ENCODE measurements at regions not wholly inside any gene's neighbourhood (a gene's known extent, or its start where the extent isn't known, plus 50 kb on each side); places are given as distances from the start of the nearest gene placed in this dataset.
A peak's percentile ranks its signal among the peaks of the same experiment; 100 is the strongest.

DNA sequence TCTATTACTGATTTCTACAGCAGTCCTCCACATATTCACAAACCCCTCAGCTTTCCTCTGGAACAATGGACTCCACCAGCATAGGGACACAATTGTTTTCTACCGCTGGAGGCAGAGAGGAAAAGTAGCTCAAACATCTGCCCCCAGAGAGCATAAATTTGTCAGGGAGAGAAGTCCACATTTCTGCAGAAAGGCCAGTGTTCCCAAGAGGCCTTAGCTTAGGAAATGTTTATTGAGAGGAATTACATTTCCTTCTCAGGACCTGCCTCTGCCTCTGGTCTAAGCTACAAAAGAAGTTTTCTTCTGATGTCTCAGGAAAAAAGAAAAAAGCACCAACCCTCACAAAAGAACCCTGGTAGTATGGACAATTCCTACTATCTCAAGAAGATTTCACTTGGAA lies 217.8 kb upstream of the BMP4 start:
- no peaks in the 10 kb centered on the region for H3K4me1 ChIP-seq (replicated peaks)
- WGBS, result 75% methylated on average over 1 of the region's 1 CpG
- no peaks in the 10 kb centered on the region for H3K9me3 ChIP-seq
- H3K27ac ChIP-seq, result no peak overlapping the region
- no peak overlapping the region for H3K4me3 ChIP-seq
- no peak for TF ChIP-seq POLR2A (IDR thresholded peaks at IDR 0.05)
- TF ChIP-seq, protein P1, sequence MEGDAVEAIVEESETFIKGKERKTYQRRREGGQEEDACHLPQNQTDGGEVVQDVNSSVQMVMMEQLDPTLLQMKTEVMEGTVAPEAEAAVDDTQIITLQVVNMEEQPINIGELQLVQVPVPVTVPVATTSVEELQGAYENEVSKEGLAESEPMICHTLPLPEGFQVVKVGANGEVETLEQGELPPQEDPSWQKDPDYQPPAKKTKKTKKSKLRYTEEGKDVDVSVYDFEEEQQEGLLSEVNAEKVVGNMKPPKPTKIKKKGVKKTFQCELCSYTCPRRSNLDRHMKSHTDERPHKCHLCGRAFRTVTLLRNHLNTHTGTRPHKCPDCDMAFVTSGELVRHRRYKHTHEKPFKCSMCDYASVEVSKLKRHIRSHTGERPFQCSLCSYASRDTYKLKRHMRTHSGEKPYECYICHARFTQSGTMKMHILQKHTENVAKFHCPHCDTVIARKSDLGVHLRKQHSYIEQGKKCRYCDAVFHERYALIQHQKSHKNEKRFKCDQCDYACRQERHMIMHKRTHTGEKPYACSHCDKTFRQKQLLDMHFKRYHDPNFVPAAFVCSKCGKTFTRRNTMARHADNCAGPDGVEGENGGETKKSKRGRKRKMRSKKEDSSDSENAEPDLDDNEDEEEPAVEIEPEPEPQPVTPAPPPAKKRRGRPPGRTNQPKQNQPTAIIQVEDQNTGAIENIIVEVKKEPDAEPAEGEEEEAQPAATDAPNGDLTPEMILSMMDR (IDR thresholded peaks at IDR 0.05), result no peak
- TF ChIP-seq POLR2AphosphoS5 (IDR thresholded peaks at IDR 0.05), result no peak
- intact Hi-C loops (cut with DNase I), result loop anchor here (2.0 to 10.0 kb wide), 3 partner anchors 218 to 880 kb away; partner anchors contain the start of gene BMP4
- H3K36me3 ChIP-seq, result no peaks in the 10 kb centered on the region
- DNase-seq (ENCODE audit: low spot score), result no peak
- H3K27me3 ChIP-seq (replicated peaks; ENCODE audit: insufficient read depth), result no peaks in the 10 kb centered on the region

DNA sequence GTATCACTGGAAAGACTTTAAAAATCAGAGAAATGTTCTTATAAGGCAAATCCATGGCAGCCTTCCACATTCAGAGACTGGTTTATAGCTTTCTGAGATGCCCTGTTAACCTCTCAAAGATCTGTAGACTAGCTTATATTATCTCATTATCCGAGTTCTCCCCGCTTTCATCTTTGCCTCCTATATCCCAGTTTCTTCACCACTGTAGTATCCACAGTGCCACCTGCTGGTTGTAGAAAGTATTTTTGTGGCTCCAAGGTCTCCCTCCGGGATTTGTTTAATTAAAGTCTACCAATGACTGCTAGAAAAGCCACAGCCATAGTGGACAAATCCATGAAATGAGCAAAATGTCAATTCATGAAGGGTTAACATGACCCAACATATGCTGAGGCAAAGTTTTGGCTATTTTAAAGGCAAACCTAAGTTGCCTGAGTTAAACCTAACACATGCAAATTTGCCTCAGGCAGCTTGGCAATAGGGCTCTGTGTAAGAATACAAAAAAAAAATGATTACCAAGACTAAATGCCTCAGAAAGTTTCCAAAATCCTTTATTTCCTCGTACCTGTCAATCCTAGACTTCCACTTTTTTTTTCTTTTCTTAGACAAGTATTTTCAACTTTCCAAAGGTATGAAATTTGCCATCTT lies 218.8 kb upstream of the BMP4 start:
- Histone ChIP-seq H3K27ac (no peak overlapping the region), H3K4me1 (replicated peaks) (no peaks in the 10 kb centered on the region), H3K27me3 (replicated peaks; ENCODE audit: insufficient read depth) (no peaks in the 10 kb centered on the region), H3K9me3 (no peaks in the 10 kb centered on the region), H3K36me3 (no peaks in the 10 kb centered on the region), H3K4me3 (no peak overlapping the region)
- intact Hi-C loops (cut with DNase I), result loop anchor here (2.0 to 10.0 kb wide), 4 partner anchors 162 to 881 kb away; partner anchors contain the start of gene BMP4
- DNase-seq (ENCODE audit: low spot score), result peak; percentile 59
- TF ChIP-seq POLR2A (IDR thresholded peaks at IDR 0.05), result no peak
- no peak for TF ChIP-seq POLR2AphosphoS5 (IDR thresholded peaks at IDR 0.05)
- TF ChIP-seq, protein P1 (IDR thresholded peaks at IDR 0.05), result peak; percentile 67 to 84 (median 81)
- 10% methylated on average over 4 of the region's 4 CpGs for WGBS

DNA sequence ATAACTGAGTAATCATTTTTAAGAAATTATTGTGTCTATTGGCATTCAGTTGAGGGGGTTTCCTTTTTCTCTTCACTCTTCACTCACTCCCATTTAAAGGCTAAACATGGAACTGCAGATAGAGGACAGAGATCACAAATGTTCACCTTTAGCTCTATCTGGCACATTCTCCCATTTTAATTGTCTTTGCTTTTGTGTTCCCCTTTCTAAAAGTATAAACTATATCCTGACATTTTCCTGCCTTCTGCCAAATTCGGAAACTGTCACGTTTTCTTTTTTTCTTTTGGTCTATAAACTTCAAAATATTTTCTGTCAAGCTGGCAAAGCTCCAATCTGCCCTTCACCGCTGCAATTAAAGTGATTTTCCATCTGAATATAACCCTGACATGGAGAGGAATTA lies 219.8 kb upstream of the CDKN3 start:
- Histone ChIP-seq H3K4me1 (replicated peaks) (no peaks in the 10 kb centered on the region), H3K36me3 (no peaks in the 10 kb centered on the region), H3K4me3 (no peak overlapping the region), H3K9me3 (no peaks in the 10 kb centered on the region), H3K27me3 (replicated peaks; ENCODE audit: insufficient read depth) (no peaks in the 10 kb centered on the region), H3K27ac (no peak overlapping the region)
- DNase-seq (ENCODE audit: low spot score), result no peak
- TF ChIP-seq, protein P1 (IDR thresholded peaks at IDR 0.05), result no peak
- no peak for TF ChIP-seq POLR2AphosphoS5 (IDR thresholded peaks at IDR 0.05)
- TF ChIP-seq POLR2A (IDR thresholded peaks at IDR 0.05), result no peak
- intact Hi-C loops (cut with DNase I), result loop anchor here (5.0 to 10.0 kb wide), 2 partner anchors 160 to 882 kb away; no protein-coding TSS in a partner anchor
- 16% methylated on average over 3 of the region's 3 CpGs for WGBS

DNA sequence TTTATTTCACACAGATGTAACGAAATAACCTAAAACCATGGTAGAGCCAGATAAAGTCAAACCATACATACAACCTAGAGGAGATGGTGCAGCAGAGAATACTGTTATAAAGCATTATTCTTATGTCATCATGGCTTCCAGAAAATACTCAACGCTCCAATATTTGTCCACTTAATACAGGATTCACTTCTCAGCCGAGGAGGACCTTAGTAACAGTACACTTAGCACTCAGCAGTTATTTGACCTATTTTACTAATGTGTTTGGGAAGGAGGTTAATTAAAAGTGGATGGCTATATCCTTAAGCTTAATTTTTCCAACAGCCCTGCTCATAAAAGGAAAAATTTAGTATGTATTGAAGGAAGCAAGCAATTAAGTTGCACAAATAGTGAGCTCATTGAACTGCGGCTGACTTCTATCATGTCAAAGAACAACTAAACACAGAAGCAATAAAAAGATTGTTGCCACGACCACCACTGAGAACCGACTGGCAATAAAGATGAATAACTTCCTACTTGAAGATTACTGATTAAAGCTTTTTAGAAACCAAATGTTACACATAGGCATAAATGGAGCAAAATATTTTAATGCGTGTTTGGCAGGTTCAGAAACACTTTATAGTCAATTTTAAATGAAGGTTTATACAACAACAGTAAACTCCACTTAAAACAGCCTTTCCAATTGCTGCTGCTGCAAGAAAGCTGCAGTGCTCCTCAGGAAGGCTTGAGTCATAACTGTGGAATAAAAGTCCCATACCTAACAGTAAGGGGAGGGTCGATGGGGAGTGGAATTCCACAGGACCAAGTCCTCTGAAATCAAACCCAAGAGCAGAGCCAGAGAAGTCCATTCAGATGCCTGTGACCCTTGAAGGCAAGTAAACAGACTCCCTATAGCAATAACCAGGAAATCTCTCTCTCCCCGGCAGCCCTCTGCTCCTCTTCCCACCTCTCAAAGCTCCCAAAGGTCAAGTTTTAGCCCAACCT lies 218.9 kb upstream of the CDKN3 start:
- Histone ChIP-seq H3K4me3 (no peak overlapping the region), H3K27ac (no peak overlapping the region), H3K27me3 (replicated peaks; ENCODE audit: insufficient read depth) (no peaks in the 10 kb centered on the region), H3K9me3 (no peaks in the 10 kb centered on the region), H3K36me3 (no peaks in the 10 kb centered on the region), H3K4me1 (replicated peaks) (no peaks in the 10 kb centered on the region)
- 23% methylated on average over 9 of the region's 9 CpGs for WGBS
- intact Hi-C loops (cut with DNase I), result loop anchor here (5.0 to 10.0 kb wide), 2 partner anchors 159 to 883 kb away; no protein-coding TSS in a partner anchor
- no peak for TF ChIP-seq POLR2AphosphoS5 (IDR thresholded peaks at IDR 0.05)
- TF ChIP-seq POLR2A (IDR thresholded peaks at IDR 0.05), result no peak
- TF ChIP-seq, protein P1 (IDR thresholded peaks at IDR 0.05), result no peak
- no peak for DNase-seq (ENCODE audit: low spot score)
